22Rv1 (cell line): ENCODE measurements at regions not wholly inside any gene's neighbourhood (a gene's known extent, or its start where the extent isn't known, plus 50 kb on each side); places are given as distances from the start of the nearest gene placed in this dataset.

ENCODE experiments used
- ZFX ChIP-seq: fragments of 450-650 bp; IDR thresholded peaks from 2 replicates; pipeline ENCODE4 v1.6.1; 2017; ENCODE audit warnings: antibody characterized with exemption, borderline replicate concordance
- TF ChIP-seq, protein P1 (sequence below): fragments of 450-650 bp; IDR thresholded peaks from 2 replicates; pipeline ENCODE4 v1.5.1; 2017; ENCODE audit warnings: mild to moderate bottlenecking

DNA sequence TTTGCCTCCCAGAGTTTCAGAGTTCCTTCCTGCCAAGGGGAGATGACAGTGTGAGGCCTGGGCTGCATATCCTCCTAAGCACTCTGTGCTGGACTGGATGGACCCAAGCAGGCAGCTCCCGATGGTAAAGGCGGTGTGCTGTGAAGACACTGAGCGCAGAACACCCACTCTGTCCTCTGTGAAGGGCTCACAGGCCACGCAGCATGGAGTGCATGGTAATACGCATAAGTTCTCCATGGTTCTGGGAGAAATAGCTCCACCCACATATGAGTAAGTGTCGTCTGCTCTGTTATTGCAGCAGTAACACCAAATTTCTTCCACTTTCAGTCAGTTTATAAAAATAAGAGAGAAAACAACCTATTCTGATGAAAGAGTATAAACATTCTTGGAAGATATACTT lies 55.8 kb downstream of the TMEM30B start:
- TF ChIP-seq, protein P1, sequence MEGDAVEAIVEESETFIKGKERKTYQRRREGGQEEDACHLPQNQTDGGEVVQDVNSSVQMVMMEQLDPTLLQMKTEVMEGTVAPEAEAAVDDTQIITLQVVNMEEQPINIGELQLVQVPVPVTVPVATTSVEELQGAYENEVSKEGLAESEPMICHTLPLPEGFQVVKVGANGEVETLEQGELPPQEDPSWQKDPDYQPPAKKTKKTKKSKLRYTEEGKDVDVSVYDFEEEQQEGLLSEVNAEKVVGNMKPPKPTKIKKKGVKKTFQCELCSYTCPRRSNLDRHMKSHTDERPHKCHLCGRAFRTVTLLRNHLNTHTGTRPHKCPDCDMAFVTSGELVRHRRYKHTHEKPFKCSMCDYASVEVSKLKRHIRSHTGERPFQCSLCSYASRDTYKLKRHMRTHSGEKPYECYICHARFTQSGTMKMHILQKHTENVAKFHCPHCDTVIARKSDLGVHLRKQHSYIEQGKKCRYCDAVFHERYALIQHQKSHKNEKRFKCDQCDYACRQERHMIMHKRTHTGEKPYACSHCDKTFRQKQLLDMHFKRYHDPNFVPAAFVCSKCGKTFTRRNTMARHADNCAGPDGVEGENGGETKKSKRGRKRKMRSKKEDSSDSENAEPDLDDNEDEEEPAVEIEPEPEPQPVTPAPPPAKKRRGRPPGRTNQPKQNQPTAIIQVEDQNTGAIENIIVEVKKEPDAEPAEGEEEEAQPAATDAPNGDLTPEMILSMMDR, result no peak
- no peak for TF ChIP-seq ZFX
